ENCODE measurements at regions not wholly inside any gene's neighbourhood (a gene's known extent, or its start where the extent isn't known, plus 50 kb on each side); places are given as distances from the start of the nearest gene placed in this dataset.
A peak's percentile ranks its signal among the peaks of the same experiment; 100 is the strongest.

DNA sequence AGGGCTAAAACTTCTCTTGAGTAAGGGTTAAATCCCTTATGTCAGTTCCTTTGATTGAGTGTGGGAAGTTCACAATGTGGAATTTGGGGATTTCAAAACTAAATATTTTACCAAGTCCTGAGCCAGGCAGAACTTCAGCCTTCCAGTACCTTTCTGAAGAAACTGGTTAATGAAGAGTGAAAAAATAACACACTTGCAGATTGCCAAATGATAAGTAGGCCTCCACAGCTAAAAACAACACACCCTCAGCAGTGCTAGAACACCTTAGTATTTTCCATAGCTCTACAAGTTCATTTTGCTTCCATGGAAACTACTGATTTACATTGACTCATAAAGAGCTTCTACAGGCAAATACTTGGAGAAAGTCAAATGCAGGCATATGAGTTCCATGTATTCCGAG is 326.8 kb downstream of the ZNF674 start:
- H3K4me2 ChIP-seq = no peak overlapping the region
- peak; percentile 36 for FAIRE-seq
- ChIA-PET POLR2A (no interaction called here), CTCF (no interaction called here)
- H3K9me3 ChIP-seq = no peaks in the 10 kb centered on the region
- TF ChIP-seq KDM5A (IDR thresholded peaks at IDR 0.05) (no peak), HOXA7 (CRISPR knock-in tag; IDR thresholded peaks at IDR 0.05) (no peak), NPAS2 (CRISPR knock-in tag; IDR thresholded peaks at IDR 0.05; ENCODE audit: borderline replicate concordance) (no peak)
- TF ChIP-seq, protein P1, sequence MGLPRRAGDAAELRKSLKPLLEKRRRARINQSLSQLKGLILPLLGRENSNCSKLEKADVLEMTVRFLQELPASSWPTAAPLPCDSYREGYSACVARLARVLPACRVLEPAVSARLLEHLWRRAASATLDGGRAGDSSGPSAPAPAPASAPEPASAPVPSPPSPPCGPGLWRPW (IDR thresholded peaks at IDR 0.05) = no peak
- TF ChIP-seq, protein P2, sequence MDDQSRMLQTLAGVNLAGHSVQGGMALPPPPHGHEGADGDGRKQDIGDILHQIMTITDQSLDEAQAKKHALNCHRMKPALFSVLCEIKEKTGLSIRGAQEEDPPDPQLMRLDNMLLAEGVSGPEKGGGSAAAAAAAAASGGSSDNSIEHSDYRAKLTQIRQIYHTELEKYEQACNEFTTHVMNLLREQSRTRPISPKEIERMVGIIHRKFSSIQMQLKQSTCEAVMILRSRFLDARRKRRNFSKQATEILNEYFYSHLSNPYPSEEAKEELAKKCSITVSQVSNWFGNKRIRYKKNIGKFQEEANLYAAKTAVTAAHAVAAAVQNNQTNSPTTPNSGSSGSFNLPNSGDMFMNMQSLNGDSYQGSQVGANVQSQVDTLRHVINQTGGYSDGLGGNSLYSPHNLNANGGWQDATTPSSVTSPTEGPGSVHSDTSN (IDR thresholded peaks at IDR 0.05) = no peak
- peaks cover 16% of the 10 kb centered on the region for H3K4me1 ChIP-seq
- 79% methylated on average over 1 of the region's 1 CpG for WGBS (ENCODE audit: missing lambda C conversion rate)
- ATAC-seq = no peak
- H3K27ac ChIP-seq = peak overlapping the region in 1 of 2 experiments; percentile 40; a peak in 2 of 6 replicates
- no peak for DNase-seq (ENCODE audit: low read depth in 1 of 2, low spot score in 1 of 2)
- no peak overlapping the region for H3K4me3 ChIP-seq

DNA sequence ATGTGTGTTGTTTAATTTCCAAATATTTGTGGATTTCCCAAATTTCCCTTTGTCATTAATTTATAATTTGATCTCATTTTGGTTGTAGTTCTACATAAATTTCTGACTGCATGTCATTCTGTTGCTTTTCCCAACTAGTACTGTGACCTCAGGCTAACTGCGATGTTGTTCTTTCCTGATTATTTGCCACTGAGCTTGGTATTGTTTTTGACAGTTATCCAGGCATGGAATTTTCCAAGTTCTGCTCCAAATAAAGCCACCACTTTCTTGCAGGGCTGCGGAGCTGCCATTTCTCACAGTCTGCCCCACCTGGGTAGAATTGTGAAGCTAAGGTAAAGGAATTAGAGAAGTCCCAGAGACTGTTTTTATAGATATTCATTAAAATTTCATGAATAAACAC is 328.8 kb downstream of the ZNF674 start:
- Histone ChIP-seq H3K4me1 (peaks cover 14% of the 10 kb centered on the region), H3K27ac (peak overlapping the region in 1 of 2 experiments; percentile 53; a peak in 1 of 6 replicates), H3K4me2 (no peak overlapping the region), H3K4me3 (no peak overlapping the region), H3K9me3 (no peaks in the 10 kb centered on the region)
- CTCF ChIA-PET = no interaction called here
- ATAC-seq = no peak
- WGBS (ENCODE audit: missing lambda C conversion rate) = 82% methylated on average over 2 of the region's 2 CpGs
- peak; percentile 18 for FAIRE-seq
- POLR2A ChIA-PET = no interaction called here
- TF ChIP-seq RARB (CRISPR knock-in tag; IDR thresholded peaks at IDR 0.05) = no peak
- no peak for TF ChIP-seq MAFK (IDR thresholded peaks at IDR 0.05; ENCODE audit: partially characterized antibody)
- TF ChIP-seq MAZ (IDR thresholded peaks at IDR 0.05; ENCODE audit: borderline replicate concordance, low read depth, low read length) = no peak
- no peak for TF ChIP-seq HOXB5 (CRISPR knock-in tag; IDR thresholded peaks at IDR 0.05)
- TF ChIP-seq ESRRA (IDR thresholded peaks at IDR 0.05; ENCODE audit: borderline replicate concordance, low read length) = no peak
- TF ChIP-seq ZSCAN20 (CRISPR knock-in tag; IDR thresholded peaks at IDR 0.05) = no peak
- no peak for TF ChIP-seq NR3C1 (IDR thresholded peaks at IDR 0.05)
- TF ChIP-seq HOXA7 (CRISPR knock-in tag; IDR thresholded peaks at IDR 0.05) = no peak
- TF ChIP-seq, protein P3, sequence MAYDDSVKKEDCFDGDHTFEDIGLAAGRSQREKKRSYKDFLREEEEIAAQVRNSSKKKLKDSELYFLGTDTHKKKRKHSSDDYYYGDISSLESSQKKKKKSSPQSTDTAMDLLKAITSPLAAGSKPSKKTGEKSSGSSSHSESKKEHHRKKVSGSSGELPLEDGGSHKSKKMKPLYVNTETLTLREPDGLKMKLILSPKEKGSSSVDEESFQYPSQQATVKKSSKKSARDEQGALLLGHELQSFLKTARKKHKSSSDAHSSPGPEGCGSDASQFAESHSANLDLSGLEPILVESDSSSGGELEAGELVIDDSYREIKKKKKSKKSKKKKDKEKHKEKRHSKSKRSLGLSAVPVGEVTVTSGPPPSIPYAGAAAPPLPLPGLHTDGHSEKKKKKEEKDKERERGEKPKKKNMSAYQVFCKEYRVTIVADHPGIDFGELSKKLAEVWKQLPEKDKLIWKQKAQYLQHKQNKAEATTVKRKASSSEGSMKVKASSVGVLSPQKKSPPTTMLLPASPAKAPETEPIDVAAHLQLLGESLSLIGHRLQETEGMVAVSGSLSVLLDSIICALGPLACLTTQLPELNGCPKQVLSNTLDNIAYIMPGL (CRISPR knock-in tag; IDR thresholded peaks at IDR 0.05; ENCODE audit: borderline replicate concordance) = no peak
- no peak for TF ChIP-seq JUNB (IDR thresholded peaks at IDR 0.05)
- TF ChIP-seq TP53 (CRISPR knock-in tag; IDR thresholded peaks at IDR 0.05) = no peak
- TF ChIP-seq ZNF302 (CRISPR knock-in tag; IDR thresholded peaks at IDR 0.05) = no peak
- no peak for TF ChIP-seq EHF (CRISPR knock-in tag; IDR thresholded peaks at IDR 0.05)
- no peak for TF ChIP-seq FOSB (CRISPR knock-in tag; IDR thresholded peaks at IDR 0.05)
- no peak for DNase-seq (ENCODE audit: low read depth in 1 of 2, low spot score in 1 of 2)

DNA sequence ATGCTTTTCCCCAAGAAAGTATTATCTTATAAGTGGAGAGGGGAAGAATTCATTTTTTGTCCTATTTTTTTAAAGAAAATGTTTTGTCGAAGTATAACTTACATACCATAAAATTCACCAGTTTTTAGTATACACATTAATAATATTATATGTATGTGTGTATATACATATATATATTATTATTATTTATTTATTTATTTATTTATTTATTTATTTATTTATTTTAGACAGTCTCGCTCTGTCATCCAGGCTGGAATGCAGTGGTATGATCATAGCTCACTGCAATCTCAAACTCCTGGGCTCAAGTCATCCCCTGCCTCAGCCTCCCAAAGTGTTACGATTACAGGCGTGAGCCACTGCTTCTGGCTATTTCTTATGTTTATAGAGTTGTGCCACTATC is 334.1 kb downstream of the ZNF674 start:
- FAIRE-seq (no peak), DNase-seq (ENCODE audit: low read depth in 1 of 2, low spot score in 1 of 2) (no peak), ATAC-seq (no peak)
- H3K4me2 ChIP-seq = no peak overlapping the region
- POLR2A ChIA-PET = no interaction called here
- TF ChIP-seq ZC3H11A (IDR thresholded peaks at IDR 0.05) = peak; percentile 29
- TF ChIP-seq, protein P4, sequence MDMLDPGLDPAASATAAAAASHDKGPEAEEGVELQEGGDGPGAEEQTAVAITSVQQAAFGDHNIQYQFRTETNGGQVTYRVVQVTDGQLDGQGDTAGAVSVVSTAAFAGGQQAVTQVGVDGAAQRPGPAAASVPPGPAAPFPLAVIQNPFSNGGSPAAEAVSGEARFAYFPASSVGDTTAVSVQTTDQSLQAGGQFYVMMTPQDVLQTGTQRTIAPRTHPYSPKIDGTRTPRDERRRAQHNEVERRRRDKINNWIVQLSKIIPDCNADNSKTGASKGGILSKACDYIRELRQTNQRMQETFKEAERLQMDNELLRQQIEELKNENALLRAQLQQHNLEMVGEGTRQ (IDR thresholded peaks at IDR 0.05) = no peak
- WGBS (ENCODE audit: missing lambda C conversion rate) = 92% methylated on average over 4 of the region's 4 CpGs
- H3K9me3 ChIP-seq = no peaks in the 10 kb centered on the region
- no peak overlapping the region for H3K4me3 ChIP-seq
- H3K4me1 ChIP-seq = peaks cover 23% of the 10 kb centered on the region
- CTCF ChIA-PET = interaction anchor here (0.6 kb wide), 1 partner anchor 856 kb away, joined by 3 read pairs; no protein-coding TSS in a partner anchor
- H3K27ac ChIP-seq = no peak overlapping the region
